Embryonic facial prominence (tissue), 1 donor: ENCODE measurements at regions not wholly inside any gene's neighbourhood (a gene's known extent, or its start where the extent isn't known, plus 50 kb on each side); places are given as distances from the start of the nearest gene placed in this dataset.
"Not testable (repeated sequence)": the region's sequence is repeated elsewhere in the genome, so short reads cannot be mapped to it uniquely, and the experiment has no call there.

Experiments
- DNase-seq: peaks from one replicate; pipeline ENCODE4 v3.0.0-alpha.2; 2016; ENCODE audit errors: extremely low spot score

DNA sequence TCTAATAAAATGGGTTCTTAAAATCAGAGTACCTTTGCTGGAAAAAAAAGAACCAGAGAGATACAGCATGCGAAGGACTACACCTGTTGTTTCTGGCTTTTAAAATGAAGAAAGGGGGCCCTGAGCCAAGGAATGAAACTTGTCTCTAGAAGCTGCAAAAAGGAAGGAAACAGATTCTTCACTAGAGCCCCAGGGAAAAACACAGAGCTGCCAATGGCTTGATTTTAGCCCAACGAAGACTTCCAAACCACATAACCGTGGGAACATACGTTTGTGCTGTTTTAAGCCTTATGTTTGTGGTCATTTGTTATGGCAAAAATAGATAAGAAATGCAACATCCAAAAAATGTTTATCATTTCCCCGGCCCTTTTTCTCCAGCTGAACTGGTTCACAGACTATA is 780.0 kb downstream of the SORCS1 start:
- no peak for DNase-seq

- no peak for DNase-seq
Measured at GRCh38 chr10:106380706-106381105, 783.8 kb downstream of the SORCS1 start.

- no peak for DNase-seq
Measured at GRCh38 chr10:106378251-106378650, 786.3 kb downstream of the SORCS1 start.

- no peak for DNase-seq
Measured at GRCh38 chr10:106370751-106371150, 793.8 kb downstream of the SORCS1 start.

- no peak for DNase-seq
Measured at GRCh38 chr10:106360870-106361269, 803.6 kb downstream of the SORCS1 start.

- DNase-seq = no peak
Measured at GRCh38 chr10:106355450-106355849, 809.1 kb downstream of the SORCS1 start.

DNA sequence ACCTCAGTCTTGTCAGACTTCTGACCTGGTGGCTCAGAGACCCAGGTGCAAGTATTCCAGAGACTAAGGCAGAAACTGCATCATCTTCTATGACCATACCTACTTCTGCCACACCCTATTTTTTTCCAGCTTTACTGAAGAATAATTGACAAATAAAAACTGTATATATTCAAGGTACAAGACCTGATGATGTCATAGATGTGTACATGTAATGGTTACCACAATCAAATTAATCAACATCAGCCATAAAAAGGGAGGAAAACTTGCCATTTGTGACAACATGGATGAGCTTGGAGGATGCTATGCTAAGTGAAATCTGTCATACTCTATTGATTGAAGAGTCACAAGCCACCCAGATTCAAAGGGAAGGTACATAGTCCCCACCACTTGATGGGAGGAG is 815.6 kb downstream of the SORCS1 start:
- no peak for DNase-seq

- no peak for DNase-seq
Measured at GRCh38 chr10:106347547-106347946, 817.0 kb downstream of the SORCS1 start.

GRCh38 chr10:106343539-106343938 is 821.0 kb downstream of the SORCS1 start:
- DNase-seq = not testable (repeated sequence)

DNA sequence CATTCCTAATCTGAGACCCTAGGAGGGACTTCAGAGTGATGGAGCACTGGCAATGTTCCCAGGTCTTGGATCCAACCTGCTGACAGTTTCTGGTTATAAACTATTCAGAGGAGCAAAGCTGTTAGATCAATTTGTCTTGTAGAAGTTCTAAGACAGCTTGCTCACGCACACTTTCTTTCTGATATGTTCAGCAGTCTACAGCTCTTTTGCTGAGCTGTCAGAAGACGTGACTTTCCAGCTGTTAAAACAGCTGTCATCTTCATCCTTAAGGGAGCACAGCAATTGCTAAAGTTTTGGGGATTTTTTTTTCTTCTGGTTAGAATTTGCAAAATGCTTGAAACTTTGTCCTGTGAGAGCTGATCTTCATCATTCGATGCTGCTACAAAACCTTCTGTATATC is 823.1 kb downstream of the SORCS1 start:
- DNase-seq = no peak

GRCh38 chr10:106338486-106338885 is 826.0 kb downstream of the SORCS1 start:
- no peak for DNase-seq

DNA sequence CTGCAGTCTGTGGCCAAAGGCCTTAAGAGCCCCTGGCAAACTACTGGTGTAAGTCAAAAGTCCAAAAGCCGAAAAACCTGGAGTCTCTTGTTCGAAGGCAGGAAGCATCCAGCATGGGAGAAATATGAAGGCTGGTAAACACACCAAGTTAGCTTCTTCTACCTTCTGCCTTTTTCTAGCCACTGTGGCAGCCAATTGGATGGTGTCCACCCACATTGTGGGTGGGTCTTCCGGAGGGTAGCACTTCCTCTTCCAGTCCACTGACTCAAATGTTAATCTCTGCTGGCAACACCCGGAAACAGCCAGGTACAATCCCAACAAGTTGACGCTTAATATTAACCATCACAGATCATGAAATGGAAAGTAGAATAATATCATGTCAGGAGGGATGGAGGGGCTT is 827.6 kb downstream of the SORCS1 start:
- DNase-seq = no peak

DNA sequence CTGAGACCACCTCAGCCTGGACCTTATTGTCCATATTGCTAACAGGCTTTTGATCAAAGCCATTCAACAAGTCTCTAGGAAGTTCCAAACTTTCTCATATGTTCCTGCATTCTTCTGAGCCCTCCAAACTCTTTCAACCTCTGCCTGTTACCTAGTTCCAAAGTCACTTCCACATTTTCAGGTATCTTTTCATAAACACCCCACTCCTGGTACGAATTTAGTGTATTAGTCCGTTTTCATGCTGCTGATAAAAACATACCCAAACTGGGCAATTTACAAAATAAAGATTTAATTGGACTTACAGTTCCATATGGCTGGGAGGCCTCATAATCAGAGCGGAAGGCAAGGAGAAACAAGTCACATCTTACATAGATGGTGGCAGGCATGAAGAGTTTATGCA is 836.8 kb downstream of the SORCS1 start:
- no peak for DNase-seq

DNA sequence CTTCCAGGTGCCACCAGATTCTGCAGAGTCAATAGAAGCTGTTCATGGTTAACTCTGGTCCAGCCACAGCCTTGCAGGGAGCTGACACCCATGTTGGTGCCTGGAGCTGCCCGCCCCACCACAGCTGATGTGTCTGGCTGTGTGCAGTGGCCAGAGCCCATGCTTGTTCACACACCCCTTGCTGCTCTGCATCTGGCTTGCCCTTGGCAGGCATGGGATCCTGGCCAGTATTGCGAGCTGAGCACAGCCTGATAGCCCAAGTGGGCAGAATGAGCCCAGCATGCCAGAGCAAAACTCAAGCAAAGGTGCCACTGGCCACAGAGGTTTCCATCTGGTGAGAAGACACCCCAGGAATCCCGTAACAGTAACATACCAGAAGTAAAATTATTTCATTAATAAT is 843.6 kb downstream of the SORCS1 start:
- DNase-seq = no peak

- no peak for DNase-seq
Measured at GRCh38 chr10:106320078-106320477, 844.4 kb downstream of the SORCS1 start.

- no peak for DNase-seq
Measured at GRCh38 chr10:106317554-106317953, 847.0 kb downstream of the SORCS1 start.

DNA sequence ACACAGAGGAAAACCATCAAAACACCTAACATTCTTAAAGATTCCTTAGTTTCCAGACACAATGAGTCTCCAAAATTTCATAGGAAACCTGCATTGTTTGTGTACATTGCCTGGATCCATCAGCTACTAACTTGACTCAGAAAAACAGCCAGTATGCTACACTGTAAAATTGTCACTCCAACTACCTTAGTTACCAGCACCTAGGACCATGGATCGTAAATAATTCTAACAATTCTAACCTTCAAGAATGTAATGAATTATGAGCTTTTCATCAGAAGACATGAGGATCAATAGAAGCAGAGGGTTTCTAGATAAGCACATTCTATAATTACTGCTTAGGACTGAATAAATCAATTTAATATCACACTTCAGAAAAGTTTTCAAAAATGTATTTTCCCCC is 851.5 kb downstream of the SORCS1 start:
- no peak for DNase-seq

DNA sequence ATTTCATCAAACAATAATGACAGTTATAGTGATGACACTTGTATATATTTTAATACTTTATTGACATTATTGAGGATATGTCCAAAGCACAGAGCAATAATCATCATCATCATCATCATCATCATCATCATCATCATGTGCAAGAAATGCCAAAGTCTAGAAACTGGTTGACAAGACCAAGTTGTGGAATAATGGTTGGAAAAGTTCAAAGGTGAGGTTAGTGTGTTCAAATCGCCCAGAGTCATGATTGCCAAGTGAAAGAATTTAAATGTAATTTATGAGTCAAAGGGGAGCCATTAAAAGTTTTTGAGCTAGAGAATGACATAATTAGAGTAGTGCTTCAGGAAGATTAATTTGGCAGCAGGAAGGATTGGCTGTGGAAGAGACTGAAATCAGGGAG is 852.4 kb downstream of the SORCS1 start:
- no peak for DNase-seq

DNA sequence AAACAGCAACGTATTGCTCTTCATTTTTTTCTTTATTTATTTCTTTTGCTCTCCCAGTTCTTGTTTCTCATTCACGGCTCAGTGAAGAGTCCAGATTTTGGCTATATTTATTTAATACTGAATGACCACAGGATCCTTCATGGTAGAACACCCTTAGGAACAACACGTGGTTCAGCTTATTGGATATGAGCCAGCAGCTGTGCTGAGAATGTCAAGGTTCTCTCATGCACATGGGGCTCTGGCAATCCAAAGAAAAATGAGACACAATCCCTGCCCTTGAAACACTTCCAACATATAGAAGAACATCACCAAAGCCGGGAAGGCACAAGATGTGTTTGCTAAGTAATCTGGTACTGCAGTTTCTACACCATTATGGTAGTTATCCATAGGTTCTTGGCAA is 852.9 kb downstream of the SORCS1 start:
- no peak for DNase-seq

- no peak for DNase-seq
Measured at GRCh38 chr10:106310596-106310995, 853.9 kb downstream of the SORCS1 start.

DNA sequence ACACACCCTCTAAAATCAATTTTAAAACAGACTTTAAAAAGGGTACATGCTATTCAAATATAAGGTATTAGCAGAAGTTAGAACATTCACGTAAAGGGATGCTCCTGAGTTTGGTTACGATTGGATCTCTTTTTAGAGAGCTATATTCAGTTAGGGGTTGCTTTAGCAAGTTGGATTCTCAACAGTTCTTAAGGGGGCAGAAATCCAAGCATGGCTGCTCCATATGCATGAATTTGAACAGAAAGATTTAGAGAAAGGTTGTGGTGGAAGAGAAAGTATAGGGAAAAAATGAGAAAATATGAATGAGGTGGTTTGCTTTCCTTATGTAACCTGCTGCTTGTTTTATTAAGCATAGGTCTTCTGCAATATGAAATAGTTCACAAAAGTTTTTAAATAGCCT is 855.1 kb downstream of the SORCS1 start:
- no peak for DNase-seq

GRCh38 chr10:106308284-106308683 is 856.2 kb downstream of the SORCS1 start:
- no peak for DNase-seq

GRCh38 chr10:106304056-106304455 is 860.5 kb downstream of the SORCS1 start:
- DNase-seq = no peak

GRCh38 chr10:106302961-106303360 is 861.5 kb downstream of the SORCS1 start:
- DNase-seq = no peak

GRCh38 chr10:106301146-106301545 is 863.4 kb downstream of the SORCS1 start:
- DNase-seq = no peak
